ENCODE measurements at regions not wholly inside any gene's neighbourhood (a gene's known extent, or its start where the extent isn't known, plus 50 kb on each side); places are given as distances from the start of the nearest gene placed in this dataset.
"Not testable (repeated sequence)": the region's sequence is repeated elsewhere in the genome, so short reads cannot be mapped to it uniquely, and the experiment has no call there.

DNA sequence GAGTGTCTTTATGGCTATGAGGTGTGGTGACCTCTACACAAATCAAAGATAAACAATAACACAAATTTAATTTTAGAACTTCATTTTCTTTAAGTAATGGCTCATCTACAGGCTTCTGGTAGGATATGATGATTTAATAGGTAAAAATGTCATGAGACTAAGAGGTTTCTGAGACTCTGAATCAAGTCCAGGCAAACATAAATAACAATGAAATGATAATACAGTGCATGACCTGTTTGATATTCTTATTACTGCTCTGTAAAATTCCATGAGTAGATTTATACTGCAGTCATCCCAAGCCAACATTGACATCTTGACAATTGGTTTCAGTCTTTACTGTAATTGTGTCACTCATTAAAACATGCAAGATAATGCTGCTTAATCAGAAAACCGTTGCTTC is 936.8 kb downstream of the MCTP2 start:
- DNase-seq (ENCODE audit: extremely low read depth in 1 of 2, low read depth in 1 of 2): no peak

DNA sequence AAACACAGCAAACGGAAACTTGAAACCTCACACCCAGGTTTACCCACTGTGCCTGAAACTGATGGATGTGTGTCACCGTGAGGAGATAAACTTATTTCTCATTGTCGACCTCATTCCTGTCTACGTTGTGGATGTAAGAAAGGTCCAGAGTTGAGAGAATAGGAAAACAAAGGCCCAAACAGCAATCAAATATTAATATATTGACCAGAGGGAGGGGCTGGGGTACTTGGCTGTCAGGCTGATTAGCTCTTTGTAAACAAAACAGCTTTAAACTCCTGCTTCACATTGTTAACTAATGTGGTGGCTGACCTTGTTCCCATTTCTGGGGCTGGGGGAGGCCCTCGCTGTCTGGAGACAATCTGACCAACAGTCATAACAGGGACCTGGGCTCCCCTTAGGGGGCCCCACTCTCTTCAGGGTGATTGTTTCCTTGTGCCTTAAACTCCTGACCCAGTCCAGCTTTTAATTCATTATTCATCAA is 937.6 kb downstream of the MCTP2 start:
- DNase-seq (ENCODE audit: extremely low read depth in 1 of 2, low read depth in 1 of 2): no peak

GRCh38 chr15:95169541-95170459 is 938.4 kb downstream of the MCTP2 start:
- no peak for DNase-seq (ENCODE audit: extremely low read depth in 1 of 2, low read depth in 1 of 2)

DNA sequence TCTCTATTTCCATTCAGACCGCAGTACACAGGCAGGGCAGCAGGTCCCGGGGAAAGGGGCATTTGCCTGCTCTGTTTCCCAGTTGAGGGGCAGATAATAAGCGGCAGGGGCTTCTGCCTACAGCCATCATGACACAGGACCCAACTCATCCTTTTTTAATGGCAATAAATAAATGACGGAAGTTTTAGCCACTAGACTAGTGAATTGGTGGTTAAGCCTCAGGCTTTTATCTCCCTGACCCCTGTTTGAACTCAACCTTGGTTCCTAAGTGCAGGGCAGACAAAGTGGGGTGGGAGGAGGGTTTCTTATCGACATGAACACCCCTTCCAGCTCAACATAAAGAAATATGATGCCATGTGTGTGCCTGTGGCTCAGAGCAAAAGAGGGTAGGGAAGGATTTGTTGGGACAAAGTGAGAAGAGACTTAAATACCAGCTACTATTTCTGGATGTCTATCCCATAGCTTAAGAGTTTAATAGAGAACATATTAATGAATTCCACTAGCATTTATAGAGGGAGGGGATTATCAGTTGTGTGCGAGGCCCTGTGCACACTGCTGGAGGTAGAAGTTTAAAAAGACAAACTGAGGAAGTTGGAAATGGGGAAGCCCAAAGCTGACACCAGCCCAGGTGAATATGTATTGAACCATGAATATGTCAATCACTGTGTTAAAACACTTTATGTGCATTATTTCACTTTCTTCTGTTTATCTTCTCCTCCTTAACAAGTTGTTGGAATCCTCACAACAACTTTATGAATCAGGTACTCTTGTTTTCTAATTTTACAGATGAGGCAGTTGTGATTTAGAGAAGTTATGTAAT is 939.4 kb downstream of the MCTP2 start:
- DNase-seq (ENCODE audit: extremely low read depth in 1 of 2, low read depth in 1 of 2): no peak

GRCh38 chr15:95171564-95171963 is 940.2 kb downstream of the MCTP2 start:
- no peak for DNase-seq (ENCODE audit: extremely low read depth in 1 of 2, low read depth in 1 of 2)

DNA sequence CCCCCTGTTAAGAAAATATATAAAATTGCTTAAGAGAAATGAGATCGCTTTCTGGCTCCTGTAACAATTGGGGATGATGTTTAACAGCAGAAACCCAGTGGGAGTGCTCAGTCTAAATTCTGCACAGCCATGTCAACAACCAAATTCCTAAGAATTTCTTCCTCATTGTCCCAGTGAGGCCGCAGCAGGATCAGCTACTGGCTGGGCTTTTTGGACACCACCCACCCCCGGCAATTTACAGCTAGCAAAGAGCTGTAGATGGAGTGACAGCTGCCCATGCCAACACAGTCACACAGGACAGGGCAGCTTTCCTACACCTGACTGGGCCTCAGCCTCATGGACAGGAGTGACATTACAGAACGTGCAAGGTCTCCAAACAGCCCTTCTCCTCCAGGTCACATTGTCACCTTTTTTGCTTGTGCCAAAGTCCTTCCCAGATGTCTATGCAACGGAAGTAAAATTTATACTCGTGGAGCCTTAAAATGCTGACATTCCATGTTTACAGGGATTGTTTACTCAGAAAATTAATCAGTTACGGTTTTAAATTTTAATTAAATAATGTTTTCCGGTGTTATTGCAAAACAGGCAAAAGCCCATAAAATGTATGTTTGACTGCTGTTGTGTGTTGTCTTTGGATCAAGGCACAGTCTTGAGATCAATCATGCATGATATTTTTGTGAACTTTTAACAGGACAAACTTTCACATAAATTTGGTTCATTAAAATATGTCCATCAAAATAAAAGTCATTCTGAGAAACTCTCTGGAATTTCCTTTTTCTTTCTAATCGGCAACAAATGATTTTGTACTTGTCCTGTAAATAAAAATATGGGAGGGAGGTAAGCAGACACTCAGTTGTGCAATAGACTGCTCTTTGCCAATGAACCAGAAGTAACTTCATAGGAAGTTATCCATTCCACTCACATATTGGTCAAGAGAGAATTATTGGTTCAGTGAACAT is 943.2 kb downstream of the MCTP2 start:
- DNase-seq (ENCODE audit: extremely low read depth in 1 of 2, low read depth in 1 of 2): no peak

GRCh38 chr15:95175914-95176658 is 944.7 kb downstream of the MCTP2 start:
- no peak for DNase-seq (ENCODE audit: extremely low read depth in 1 of 2, low read depth in 1 of 2)

DNA sequence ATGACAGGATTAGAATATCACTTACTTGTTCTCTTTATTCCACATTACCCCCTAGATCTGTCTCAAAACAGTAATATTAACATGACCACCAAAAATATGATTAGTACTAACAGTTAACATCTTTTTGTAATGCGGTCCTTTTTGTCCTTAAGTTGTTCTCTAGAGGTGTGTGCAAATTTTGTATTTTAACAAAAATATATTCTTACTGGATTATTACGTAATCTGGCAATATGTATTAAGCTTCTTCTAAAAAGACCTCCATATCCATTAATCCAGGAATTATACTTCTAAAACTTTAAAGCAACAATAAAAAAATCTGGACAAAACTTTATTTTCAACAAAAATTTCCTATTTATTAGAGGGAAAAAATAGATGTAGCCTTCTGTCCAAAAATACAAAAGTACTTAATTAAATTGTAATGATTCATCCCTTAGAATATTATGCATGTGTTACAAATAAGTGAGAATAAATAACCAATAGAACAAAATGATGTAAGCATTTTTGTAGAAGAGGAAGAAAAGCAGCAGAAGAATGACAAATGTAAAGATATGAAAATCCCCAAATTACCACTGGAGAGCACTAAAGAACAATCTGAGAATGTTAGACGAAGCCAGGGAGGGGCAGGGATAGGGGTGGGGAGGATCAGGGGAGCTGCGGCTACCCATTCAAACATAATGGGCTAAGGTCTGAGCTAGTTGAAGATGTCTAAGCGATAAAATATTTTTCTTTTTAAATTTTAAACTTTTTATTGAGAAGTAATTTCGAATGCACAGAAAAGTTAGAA is 945.6 kb downstream of the MCTP2 start:
- DNase-seq (ENCODE audit: extremely low read depth in 1 of 2, low read depth in 1 of 2): no peak

- no peak for DNase-seq (ENCODE audit: extremely low read depth in 1 of 2, low read depth in 1 of 2)
These were observed 949.2 kb downstream of the MCTP2 start for GRCh38 chr15:95180530-95180929.

GRCh38 chr15:95182091-95182490 is 950.7 kb downstream of the MCTP2 start:
- DNase-seq (ENCODE audit: extremely low read depth in 1 of 2, low read depth in 1 of 2): no peak

DNA sequence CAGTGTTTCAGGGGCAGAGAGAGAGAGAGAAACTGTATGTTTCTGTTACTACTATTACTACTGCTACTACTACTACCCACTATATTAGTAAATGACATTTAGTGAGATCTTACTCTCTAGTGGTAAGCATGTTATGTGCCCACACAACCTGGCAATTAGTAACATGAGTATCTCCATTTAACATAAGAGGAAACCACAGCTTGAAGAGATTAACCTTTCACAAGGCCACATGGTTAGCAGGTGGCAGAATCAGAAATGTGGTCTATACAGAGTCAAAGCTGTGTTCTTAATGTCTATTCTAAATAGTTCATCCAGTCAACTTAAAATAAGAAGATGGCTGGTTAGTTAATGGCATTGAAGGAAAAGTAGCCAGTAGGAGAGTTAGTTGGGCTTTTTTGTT is 961.6 kb downstream of the MCTP2 start:
- DNase-seq (ENCODE audit: extremely low read depth in 1 of 2, low read depth in 1 of 2): no peak

GRCh38 chr15:95194746-95195145 is 963.4 kb downstream of the MCTP2 start:
- no peak for DNase-seq (ENCODE audit: extremely low read depth in 1 of 2, low read depth in 1 of 2)

GRCh38 chr15:95196176-95196915 is 965.0 kb downstream of the MCTP2 start:
- DNase-seq (ENCODE audit: extremely low read depth in 1 of 2, low read depth in 1 of 2): no peak

DNA sequence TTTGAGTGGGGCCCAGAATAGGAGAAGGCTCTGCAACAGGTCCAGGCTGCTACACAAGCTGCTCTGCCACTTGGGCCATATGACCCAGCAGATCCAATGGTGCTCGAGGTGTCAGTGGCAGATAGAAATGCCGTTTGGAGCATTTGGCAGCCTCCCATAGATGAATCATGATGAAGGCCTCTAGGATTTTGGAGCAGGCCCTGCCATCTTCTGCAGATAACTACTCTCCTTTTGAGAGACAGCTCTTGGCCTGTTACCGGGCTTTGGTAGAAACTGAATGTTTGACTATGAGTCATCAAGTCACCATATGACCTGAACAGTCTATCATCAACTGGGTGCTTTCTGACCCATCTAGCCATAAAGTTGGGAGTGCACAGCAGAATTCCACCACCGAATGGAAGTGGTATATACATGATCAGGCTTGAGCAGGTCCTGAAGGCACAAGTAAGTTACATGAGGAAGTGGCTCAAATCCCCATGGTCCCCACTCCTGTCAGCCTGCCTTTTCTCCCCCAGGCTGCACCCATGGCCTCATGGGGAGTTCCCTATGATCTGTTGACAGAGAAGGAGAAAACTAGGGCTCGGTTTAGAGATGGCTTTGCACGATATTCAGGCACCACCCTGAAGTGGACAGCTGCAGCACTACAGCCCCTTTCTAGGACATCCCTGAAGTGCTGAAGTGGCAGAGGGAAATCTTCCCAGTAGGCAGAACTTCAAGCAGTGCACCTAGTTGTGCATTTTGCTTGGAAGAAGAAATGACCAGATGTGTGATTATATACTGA is 971.4 kb downstream of the MCTP2 start:
- DNase-seq (ENCODE audit: extremely low read depth in 1 of 2, low read depth in 1 of 2): no peak

- no peak for DNase-seq (ENCODE audit: extremely low read depth in 1 of 2, low read depth in 1 of 2)
These were observed 973.7 kb downstream of the MCTP2 start for GRCh38 chr15:95205077-95205476.

DNA sequence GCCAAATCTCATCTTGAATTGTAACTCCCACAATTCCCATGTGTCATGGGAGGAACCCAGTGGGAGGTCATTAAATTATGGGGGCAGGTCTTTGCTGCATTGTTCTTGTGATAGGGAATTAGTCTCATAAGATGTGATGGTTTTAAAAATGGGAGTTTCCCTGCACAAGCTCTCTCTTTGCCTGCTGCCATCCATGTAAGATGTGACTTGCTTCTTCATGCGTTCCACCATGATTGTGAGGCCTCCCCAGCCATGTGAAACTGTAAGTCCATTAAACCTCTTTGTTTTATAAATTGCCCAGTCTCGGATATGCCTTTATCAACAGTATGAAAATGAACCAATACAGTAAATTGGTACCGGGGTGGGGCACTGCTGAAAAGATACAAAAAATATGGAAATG is 974.5 kb downstream of the MCTP2 start:
- DNase-seq (ENCODE audit: extremely low read depth in 1 of 2, low read depth in 1 of 2): not testable (repeated sequence)

- DNase-seq (ENCODE audit: extremely low read depth in 1 of 2, low read depth in 1 of 2): no peak
These were observed 976.7 kb downstream of the MCTP2 start for GRCh38 chr15:95208071-95208470.

GRCh38 chr15:95208988-95209387 is 977.6 kb downstream of the MCTP2 start:
- no peak for DNase-seq (ENCODE audit: extremely low read depth in 1 of 2, low read depth in 1 of 2)

Data from activated CD8-positive, alpha-beta memory T cell treated with anti-CD3 and anti-CD28 coated beads for 1 hour (primary cell).